GM18507 (cell line): ENCODE measurements at regions not wholly inside any gene's neighbourhood (a gene's known extent, or its start where the extent isn't known, plus 50 kb on each side); places are given as distances from the start of the nearest gene placed in this dataset.
"Not testable (repeated sequence)": the region's sequence is repeated elsewhere in the genome, so short reads cannot be mapped to it uniquely, and the experiment has no call there.

Source experiments
- DNase-seq: peaks from one replicate; pipeline ENCODE4 v3.0.0; 2011; ENCODE audit warnings: low read depth; ENCODE audit not compliant: insufficient read length; ENCODE audit errors: extremely low spot score
- FAIRE-seq: peaks from 2 replicates; lab custom pipeline; 2011; peaks lifted over from hg19 to GRCh38; lab: Jason Lieb, UNC

DNA sequence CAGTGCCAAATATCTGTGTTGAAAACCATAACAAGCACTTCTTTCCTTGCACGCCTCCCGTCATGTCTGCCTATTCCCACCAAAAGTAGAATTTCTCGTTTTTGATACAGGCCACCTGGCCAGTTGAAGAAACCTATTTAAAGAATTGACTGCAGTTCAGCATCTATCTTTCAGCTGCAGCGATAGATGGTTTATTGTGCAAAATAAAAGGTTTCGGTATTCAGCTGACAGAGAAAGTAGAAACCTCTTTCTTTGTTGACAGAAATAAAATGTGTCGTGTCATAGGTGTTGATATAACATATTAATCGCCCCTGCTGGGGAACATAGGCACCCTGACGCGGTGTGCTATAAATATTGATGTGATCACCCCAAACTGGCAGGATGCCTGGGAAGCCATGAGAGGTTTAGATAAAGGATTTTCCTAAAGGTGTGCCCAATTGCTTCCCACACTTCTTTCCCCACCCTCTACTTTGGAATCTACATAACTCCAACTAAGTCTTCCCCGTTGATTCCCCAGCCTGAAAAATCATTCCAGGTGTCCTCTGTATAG is 570.4 kb downstream of the CCDC85A start:
- FAIRE-seq (no peak), DNase-seq (no peak)

DNA sequence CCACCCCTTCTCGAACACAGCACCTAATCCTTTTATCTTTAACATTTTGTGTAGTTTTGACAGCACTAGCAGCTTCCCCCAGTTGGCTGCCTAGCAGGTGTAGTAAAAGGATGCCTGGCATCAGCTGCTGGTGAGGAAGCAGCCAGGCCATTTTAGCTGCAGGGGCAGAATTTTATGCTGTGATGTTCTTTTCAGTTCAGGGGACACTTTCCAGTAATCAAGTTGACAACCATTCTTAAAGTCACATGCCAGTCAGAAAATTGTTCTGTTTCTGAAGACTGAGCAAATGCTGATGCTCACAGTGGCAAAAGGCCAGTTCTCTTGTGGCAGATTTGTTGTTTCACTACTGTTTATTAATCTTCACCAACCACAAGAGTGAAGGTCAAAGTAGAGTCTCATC is 570.8 kb downstream of the CCDC85A start:
- no peak for FAIRE-seq

DNA sequence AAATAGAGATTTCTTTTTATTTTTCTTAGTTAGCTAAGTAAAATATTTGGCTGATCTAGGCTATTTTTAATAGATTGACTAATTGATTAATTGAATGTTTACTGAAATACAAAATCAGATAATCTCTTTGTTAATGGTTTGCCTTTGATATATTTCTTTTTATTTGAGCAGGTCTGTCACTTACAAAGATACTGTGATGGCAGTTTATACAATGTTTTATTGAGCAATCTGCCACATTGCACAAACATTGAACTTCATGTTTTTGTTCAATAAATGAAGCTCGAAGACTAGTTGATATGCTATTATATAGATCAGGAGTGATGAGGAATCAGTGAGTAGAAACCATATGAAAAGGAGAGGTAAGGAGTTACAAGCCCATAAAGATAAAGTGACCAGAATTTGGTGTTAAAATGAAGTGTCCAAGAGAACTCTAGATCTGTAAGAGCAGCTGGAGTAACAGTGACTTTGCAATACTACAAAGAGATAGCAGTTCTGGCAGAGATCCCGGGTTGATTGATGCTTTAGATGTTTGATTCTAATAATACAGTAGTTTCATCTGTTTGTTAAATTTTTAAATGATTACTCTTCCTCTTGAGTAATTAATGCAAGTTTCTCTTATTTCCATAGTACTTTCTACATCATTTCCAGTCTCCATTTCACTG is 574.2 kb downstream of the CCDC85A start:
- no peak for FAIRE-seq

More for the DNA sequence above, 570.8 kb downstream of the CCDC85A start:
- no peak for DNase-seq

DNA sequence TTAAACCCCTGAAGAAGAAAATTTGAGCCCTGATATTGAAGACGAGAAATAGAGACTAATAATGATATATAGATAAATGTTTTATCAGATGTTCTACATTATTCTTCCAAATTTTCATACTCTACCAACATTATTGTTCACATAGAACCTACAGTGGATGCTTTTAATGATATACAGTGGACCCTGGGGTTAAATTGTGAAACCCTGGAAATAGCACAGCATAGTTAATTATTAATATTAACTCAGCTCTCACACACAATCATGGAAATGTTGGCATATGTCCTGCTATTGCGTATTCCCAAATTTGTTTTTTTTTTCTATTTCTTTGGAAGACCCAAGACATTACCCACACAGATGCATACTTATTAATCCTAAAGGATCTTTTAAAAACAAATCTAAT is 579.9 kb downstream of the CCDC85A start:
- FAIRE-seq = no peak
- DNase-seq = no peak

More for the DNA sequence above, 574.2 kb downstream of the CCDC85A start:
- no peak for DNase-seq

DNA sequence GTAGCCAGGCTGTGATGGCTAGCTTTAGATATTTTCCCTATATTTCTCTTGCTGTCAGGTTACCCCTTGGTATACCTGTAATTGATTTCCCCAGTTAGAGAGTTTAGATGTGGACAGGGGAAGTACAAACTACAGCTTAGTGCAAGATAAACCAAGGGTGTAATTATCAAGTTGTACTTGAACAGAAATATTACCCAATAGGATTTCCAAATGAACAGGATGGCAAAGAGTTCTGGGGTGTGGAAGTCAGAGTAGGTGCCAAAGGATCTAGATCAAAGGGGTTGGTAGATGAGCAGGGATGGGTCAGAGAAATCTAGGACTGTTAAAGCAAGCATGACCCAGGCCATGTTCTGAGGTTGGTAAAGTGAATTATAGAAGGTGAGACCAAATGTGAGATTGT is 585.2 kb downstream of the CCDC85A start:
- DNase-seq (no peak), FAIRE-seq (no peak)

DNA sequence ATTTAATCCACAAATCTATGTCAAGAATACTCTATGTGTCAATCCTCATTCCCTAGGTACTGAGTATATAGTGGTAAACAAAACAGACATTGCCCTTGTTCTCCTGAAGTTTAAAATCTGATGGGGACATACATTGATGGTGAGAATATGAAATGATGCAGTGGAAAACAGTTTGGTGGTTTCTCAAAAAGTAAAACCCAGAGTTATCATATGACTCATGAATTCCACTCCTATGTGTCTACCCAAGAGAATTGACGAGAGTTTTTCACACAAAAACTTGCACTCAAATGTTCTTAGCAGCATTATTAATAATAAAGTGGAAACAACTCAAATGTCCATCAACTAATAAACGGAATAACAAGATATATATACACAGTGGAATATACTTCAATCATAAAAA is 586.7 kb downstream of the CCDC85A start:
- FAIRE-seq (no peak), DNase-seq (no peak)

DNA sequence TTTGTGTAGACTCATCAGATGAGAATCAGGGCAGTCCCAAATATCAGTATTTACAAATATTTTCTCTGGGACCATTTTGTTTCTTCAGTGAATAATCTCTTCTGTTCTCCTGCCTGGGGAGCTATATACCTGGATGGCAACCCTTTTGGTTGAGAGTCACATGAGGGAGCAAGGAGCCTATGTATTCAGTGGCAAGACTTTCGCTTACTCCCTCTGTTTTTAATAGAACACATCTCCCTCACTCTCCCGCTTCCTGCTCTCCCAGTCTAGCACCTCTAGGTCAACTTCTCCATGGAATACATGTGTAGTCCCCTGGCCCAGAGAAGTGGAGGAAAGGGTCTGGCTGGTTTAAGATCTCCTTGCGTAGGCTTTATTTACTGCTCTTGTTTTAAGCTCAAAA is 600.3 kb downstream of the CCDC85A start:
- FAIRE-seq (no peak), DNase-seq (no peak)

DNA sequence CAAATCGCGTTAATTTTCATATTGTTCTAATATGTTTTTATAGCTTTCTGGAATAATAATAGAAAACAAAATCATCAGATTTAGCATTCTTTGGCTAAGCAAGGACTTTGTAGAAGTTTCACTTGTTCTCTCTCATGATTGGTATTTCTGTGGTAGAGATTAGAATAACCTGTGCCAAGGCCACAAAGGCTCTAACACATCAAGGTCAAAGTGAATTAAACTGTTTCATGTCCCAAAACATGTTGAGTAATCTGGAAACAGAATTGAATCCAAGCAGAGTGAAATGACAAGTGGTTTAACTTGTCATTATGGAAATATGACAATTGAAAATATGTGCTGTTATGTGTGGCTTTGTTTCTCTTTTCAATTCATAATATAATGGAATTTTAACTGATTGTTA is 617.4 kb downstream of the CCDC85A start:
- no peak for DNase-seq

DNA sequence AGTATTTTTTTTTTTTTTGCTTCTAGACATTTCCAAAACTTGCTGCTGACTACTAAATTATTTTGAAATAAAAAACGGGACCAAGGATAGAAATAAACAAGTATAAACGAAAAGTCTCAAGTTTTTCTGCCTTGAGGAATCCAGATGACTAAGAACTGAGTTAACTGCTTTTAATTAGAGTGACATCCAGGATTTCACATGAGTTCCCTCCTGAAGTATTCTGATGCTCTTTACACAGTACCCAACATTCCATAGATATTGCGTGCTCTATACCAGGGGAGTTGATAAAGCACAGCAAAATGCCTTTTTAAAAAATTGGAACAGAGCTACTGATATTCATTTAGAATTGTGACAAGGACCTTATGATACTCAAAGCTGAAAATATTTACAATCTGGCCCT is 618.0 kb downstream of the CCDC85A start:
- DNase-seq = no peak
- FAIRE-seq = no peak

More for the DNA sequence above, 617.4 kb downstream of the CCDC85A start:
- no peak for FAIRE-seq

DNA sequence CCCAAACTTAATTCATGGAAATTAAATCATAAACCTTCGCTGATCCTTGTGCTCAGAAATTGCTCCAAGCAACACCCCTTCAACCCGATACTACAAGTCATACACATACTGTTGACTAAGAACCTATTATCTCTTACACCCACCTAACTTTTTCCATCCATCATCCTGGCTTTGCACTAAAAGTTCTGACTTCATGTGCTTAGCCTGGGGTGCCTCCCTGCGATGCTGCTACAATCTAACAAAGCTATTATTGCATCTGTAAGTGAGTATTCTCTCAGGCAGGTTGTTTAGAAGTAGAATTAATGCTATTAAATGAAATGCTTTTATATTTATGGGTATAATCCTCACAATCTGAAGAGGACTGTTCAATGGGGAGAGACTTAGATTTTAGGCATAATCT is 619.8 kb downstream of the CCDC85A start:
- FAIRE-seq = no peak
- no peak for DNase-seq

DNA sequence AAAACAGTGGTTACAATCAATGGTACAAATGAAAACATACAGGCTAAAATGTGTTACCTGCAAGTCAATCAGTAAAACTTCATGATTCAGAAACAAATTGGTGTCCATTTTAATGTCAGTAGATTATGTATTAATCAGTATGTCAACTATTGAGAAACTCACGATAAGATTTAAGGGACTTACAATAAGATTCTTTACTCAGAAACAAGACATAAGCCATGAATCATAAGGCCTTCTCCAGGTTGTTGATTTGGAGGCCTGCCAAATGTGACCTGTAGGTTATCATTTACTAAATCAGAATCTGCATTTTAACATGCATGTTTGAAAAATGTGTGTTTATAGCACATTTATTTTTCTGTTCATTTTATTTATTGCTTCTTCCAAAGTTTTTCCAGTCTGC is 623.1 kb downstream of the CCDC85A start:
- FAIRE-seq (no peak), DNase-seq (no peak)

DNA sequence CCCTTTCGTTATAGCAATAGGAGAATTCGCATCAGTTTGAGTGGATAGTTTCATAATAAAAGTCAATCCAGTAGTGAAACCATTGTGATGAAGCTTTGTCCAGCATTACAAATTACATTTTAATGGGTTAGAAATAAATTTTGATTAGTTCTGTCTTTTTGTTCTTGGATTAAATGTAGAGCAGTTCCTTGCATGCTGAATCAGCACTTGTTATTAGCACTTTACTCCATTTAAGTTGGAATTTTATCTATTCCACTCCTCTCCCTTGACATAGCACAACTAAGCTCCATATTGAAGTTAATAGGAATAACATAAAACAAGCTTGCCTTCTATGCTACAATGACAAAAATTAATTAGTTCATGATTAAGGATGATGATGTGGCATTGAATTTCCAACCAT is 624.1 kb downstream of the CCDC85A start:
- DNase-seq (no peak), FAIRE-seq (no peak)

DNA sequence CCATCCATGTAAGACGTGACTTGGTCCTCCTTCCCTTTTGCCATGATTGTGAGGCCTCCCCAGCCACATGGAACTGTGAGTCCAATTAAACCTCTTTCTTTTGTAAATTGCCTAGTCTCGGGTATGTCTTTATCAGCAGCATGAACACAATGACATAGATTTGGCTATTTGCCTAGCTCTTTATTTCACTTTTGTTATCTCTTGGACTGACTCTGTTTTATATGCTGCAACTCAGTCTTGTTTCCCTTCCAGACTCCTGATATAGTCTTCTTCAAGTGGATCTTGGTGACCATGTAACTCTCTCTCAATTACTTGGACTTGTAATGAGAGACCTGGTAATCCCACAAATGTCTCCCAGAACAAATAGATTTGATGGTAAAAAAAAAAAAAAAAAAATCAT is 627.6 kb downstream of the CCDC85A start:
- DNase-seq (no peak), FAIRE-seq (no peak)

DNA sequence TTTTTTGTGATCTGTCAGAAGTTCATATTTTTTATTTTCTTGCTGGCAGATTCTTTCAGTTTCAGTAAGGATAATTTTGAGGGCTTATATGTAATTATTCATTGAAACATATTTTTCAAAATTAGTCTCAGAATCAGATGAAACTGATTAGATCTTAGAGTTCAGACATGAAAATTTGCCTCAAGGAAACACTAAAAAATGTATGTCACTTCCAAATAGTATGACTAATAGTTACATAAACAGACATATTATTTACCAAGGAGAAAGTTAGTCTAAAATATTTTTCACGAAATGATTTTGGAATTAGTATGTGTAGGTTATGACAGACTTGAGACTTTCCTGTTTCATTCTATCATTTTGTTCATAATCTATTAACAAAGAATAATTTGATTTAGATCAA is 628.6 kb downstream of the CCDC85A start:
- DNase-seq = no peak
- FAIRE-seq = no peak

DNA sequence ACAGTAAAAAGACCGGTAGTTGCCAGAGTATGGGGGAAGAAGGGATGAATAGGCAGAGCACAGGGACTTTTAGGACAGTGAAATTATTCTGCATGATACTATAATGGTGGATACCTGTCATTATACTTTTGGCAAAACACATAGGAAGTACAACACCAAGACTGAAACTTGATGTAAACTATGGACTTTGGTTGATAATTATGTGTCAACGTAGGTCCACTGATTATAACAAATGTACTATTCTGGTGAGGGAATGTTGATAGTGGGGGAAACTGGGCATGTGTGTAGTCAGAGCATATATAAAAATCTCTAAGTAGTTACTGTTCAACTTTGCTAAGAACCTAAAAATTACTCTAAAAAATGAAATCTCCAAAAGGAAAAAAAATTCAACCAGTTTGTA is 629.7 kb downstream of the CCDC85A start:
- FAIRE-seq (no peak), DNase-seq (no peak)

DNA sequence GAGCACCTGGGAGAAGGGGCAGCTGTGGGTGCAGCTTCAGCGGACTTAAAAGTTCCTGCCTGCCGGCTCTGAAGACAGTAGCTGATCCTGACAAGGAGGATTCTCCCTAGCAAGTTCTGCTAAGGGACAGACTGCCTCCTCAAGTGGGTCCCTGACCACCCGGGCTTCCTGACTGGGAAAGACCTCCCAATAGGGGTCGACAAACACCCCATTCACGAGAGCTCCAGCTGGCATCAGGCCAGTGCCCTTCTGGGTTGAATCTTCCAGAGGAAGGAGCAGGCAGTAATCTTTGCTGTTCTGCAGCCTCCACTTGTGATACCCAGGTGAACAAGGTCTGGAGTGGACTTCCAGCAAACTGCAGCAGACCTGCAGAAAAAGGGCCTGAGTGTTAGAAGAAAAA is 632.9 kb downstream of the CCDC85A start:
- FAIRE-seq (no peak), DNase-seq (no peak)

DNA sequence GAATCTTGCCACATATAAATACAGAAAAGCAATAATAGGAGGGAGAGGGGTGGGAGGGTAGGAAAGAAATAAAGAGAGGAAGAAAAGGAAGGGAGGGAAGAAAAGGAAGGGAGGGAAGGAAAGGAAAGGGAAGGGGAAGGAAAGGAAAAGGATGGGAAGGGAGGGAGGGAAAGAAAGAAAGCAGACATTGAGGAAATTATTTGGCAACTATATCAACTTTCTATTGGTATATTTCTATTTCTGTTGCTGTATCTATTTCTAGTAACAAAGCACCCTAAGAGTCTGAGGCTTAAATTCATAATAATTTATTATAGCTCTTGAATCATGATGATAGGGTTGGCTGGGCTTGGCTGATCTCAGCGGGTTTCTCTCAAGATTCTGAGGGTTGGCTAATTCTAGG is 648.0 kb downstream of the CCDC85A start:
- FAIRE-seq (no peak), DNase-seq (no peak)

DNA sequence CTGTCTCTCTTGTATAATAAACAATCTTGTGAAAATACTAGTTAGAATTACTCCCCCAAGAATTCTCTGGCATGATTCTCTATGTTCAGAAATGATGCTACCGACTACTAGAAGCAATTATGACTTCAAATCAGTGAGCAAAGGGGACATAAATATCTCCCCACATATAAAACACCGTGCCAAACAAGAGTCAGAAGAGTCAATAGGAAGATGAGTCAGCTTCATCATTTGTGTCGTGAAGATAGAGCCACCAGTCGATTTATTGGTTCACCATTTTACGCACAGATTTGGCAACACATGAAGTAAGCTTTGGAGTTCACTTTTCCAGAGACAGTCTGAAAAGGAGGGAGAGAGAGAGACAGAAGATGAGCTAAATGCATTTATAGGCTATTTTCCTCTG is 650.9 kb downstream of the CCDC85A start:
- DNase-seq (no peak), FAIRE-seq (no peak)

DNA sequence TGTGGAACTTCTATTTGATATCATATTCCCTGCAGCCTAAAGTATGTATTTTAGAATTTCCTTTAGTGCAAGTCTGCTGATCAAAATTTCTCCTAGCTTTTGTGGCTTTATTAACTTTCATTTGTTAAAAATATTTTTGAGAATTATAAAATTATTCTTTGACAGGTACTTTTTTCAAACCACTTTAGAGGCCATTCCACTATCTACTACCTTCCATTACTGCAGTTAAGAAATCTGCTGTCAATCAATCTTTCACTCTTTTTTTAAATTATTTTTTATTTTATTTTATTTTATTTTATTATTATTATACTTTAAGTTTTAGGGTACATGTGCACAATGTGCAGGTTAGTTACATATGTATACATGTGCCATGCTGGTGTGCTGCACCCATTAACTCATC is 656.2 kb downstream of the CCDC85A start:
- FAIRE-seq, DNase-seq: not testable (repeated sequence)

DNA sequence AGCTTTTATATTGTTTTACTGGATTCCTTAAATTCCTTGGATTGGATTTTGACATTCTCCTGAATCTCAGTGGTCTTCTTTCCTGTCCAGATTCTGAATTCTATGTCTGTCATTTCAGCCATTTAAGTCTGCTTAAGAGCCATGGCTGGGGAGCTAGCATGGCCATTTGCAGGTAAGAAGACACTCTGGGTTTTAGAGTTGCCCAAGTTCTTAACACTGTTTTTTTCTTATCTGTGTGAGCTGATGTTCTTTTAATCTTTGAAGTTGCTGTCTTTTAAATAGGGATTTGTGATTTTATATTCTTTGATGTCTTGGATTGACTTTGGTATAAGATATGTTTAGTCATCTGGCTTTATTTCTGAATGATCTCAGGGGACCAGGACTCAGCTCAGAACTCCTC is 677.2 kb downstream of the CCDC85A start:
- FAIRE-seq (no peak), DNase-seq (no peak)

DNA sequence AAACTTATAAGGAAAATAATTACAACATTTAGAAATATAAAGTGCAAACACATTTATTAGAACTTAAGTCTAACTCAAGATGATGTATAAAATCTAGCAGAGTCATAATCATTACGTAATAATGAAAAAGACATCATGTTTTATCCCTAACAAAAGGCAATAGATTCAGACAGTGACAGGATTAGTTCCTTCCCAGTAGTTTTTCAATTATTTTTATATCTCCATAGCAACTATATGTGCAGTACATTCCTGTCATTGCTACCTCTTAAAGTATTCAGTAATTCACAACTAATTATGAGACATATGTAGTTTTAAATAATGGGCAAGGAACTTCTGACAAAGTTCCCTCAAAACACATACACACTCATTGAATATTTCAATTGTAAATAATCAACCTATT is 687.9 kb downstream of the CCDC85A start:
- DNase-seq (no peak), FAIRE-seq (no peak)

DNA sequence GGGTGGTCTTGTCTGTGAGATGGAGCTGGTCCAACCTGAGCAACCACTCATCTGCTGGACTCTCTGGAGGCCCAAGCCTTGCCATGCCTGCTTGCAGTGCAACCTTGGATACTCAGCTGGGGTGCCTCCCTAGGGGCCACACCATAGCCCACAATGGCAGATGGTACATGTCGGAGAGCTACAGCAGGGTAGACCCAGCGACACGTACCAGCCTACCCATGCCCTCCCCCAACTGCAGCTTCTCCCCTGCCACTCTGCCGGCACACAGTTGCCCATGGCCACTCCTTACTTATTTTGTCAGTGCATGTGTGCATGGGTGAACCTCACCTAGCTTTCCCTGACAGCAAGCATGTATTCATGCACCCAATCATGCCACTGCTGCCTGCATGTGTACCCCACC is 690.9 kb downstream of the CCDC85A start:
- FAIRE-seq (no peak), DNase-seq (no peak)
